SKM-1 treated with dmso at 0.1 percent for 144 hours (cell line): ENCODE measurements at regions not wholly inside any gene's neighbourhood (a gene's known extent, or its start where the extent isn't known, plus 50 kb on each side); places are given as distances from the start of the nearest gene placed in this dataset.

ENCODE experiments used
- DNase-seq: peaks from one replicate; lab custom pipeline; 2025; ENCODE audit not compliant: unreplicated experiment; lab: John Stamatoyannopoulos, UW

DNA sequence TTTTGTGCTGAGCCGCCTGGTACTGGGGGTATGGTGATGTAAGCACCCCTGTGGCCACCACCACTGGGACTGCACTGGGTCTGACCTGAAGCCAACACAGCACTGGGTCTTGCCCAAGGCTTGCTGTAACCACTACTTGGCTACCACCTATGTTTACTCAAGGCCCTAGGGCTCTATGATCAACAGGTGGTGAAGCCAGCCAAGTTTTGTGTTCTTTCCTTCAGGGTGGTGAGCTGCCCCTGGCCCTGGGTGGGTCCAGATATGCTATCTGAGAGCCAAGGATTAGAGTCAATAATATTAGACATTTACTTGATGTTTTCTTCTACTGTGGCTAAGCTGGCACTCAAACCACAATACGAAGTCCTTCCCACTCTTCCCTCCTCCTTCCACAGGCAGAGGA lies 55.1 kb upstream of the PAGE4 start:
- DNase-seq: no peak

DNA sequence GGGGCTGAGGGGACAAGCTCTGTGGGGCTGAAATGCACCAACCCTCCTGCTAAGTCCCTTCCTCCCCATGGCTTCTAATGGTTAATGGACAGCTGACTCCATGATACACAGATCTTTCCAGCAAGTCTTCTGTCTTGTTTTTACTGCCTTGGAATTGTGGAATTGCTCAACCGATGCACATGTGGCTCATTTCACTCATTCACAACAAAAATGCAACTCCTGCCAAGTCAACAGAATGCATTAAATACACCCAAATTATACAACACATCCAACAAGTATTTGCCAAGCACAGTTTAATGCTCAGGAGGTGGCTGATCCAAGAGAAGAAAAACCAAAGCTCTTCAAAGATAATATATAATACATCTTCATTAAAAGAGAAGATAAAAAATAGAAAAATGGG lies 61.9 kb upstream of the PAGE4 start:
- DNase-seq: no peak

DNA sequence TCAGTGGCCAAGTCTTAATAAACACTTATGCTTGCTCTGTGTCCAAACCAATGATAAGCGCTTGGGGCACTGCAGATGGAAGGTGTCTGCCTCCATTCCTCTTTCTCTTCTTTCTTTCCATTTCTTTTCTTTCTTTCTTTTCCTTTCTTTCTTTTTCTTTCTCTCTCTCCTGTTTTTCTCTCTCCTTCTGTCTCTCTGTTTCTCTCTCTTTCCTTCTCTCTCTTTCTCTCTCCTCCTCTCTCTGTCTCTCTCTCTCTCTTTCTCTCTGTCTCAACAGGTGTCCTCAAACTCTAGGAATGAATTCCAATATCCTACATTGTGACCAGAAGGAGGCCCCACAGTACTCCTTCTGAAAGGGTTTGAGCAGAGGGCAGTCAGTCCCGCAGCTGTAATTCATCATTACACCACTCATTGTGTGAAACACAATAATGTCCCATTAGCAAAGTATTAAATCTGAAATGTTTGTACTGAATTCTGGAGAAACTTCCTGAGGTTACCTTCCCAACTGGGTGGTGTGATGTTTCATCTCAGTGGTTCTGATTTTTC lies 66.5 kb upstream of the PAGE1 start:
- no peak for DNase-seq

DNA sequence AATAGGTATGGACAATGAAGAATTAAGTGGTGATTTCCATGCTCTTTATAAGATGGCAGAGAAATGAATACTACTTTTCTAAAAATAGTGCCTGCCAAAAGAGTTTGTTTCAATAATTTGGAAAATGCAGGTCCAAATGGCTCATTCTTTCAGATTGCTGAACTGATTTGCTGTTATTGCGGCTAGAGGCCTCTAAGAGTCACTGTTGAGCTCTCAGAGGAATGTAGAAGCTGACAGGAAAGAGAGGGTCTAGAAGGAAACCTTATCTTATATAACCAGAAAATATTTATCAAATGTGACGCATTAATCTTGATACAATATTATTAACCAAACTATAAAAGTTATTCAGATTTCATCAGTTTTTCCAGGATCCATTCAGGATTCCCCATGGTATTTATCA lies 65.7 kb upstream of the PAGE1 start:
- no peak for DNase-seq

DNA sequence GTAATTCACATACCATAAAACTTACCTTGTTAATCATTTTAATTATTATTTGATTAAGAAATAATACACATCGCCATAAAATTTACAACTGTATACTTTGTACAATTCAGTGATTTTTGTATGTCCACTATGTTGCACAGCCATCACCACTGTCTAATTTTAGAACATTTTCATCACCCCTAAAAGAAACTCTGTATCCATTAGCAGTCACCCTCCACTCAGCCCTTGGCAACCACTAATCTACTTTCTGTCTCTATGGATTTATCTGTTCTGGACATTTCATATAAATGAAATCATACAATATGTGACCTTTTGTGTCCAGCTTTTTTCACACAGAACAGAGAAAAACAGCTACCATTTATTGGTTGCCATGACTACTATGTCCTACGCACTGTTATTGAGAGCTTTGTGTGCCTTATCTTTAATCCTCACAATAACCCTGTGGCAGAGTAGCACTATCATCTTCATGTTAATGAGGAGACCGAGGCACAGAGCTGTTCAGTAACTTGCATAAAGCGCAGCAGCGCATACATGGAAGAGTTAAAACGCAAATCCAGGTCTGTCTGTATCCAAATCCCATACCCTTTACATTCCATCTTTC lies 64.6 kb upstream of the PAGE1 start:
- no peak for DNase-seq

DNA sequence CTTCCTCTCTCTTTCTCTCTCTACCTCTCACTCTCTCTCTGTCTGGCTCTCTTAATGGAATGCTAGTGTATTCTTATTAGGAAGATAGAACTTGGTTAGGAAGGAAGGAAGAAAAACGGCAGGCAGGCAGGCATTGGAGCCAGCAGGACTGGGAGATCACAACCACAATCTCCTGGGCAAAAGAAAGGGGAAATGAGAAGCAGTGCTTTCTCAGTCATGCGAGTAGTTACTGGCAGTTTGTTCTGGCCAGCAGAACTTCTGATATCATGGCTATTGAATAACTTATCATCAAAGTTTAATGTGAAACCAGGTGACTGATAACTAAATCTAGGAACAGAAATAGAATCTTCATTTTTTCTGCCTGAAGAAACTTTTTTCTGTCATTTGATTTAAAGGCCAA lies 60.9 kb upstream of the PAGE1 start:
- DNase-seq: no peak

DNA sequence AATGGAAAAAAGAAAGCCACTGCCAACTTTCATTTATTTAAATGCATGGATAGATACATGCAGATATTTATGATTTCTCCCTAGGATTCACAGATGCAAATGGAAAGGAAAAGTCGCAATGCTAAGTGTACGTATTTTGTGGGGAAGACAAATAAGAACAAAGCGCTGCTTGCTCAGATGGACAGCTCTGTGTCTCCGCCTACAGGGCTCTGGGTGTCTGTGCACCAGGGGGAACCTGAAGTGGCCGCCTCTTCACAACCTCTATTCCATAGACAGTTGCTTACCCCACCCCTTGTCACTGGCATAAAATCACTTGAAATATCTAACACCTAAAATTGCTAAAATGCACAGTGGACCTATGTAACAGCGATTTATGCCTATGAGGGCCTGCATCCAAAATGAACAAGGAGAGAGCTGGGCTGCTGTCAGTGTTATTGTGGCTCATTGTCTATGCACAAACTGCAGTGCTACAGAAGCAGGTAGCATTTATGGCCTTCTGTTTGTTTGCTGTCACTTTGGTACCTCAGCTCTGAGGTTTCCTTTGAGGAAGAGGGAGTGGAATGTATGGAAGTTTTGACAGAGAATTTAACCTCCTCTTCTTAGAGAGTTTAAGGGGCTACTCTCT lies 58.6 kb upstream of the PAGE1 start:
- peak; percentile 28 for DNase-seq

DNA sequence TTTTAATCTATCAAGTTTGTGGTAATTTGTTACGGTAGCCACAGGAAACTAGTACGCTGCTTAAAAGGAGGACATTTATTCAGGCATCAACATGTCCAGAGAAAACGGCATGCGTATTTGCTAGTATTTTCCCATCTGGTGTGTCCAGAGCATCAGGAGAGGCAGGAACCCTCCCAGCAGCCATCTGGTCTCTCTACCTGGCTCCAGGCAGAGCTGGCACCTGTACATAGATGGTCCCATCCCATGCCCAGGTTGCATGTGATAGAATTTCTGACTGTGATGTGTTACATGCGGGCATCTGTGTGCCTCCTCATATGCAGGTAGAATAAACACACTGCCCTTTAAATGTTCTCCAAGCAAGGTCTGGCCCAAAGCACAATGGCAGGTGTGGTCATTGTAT lies 57.9 kb upstream of the PAGE1 start:
- DNase-seq: no peak

DNA sequence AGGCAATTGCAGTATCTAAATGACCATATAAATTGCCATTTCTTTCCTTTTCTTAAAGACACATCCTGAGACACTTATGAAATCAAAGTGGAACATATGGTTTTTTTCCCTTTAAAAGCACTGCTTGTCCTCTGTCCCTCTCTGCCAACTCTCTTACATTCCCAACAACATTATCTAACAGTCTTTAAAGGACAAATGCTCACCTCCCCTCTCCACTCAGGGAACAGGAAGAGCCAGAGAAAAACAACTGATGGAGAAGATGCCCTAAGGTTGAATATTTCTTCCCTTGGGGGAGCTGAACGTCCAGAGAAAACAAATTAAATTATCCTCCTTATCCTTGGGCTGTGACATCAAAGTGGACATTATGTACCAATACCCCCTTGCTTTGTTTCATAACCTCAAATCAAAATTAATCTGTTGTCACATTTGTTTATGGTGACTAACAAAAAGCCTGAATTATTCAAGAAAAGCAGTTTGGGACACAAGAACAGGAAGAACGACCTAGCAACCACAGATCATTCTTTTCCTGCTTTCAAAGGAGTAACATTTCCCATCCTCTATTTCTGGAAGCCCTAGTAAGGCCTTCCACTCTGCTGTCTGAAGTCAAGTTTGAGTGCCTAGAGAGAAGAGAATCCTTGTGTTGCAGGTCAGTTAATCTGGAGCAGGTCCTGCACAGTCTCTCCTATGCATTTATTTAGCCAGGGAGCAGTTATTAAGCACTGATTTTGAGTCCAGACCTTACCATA lies 52.6 kb upstream of the PAGE1 start:
- no peak for DNase-seq

DNA sequence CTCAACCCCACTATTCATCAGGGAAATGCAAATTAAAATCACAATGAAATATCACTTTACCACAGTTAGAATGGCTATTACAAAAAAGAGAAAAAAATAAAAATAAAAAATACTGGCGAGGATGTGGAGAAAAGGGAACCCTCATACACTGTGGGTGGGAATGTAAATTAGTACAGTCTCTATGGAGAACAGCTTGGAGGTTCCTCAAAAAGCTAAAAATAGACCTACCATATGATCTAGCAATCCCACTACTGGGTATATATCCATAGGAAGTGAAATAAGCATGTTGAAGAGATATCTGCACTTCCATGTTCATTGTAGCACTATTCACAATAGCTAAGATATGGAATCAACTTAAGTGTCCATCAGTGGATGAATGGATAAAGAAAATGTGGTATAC lies 50.5 kb upstream of the PAGE1 start:
- no peak for DNase-seq
